HG03066 (cell line): ENCODE measurements at regions not wholly inside any gene's neighbourhood (a gene's known extent, or its start where the extent isn't known, plus 50 kb on each side); places are given as distances from the start of the nearest gene placed in this dataset.
A peak's percentile ranks its signal among the peaks of the same experiment; 100 is the strongest.
"Not testable (repeated sequence)": the region's sequence is repeated elsewhere in the genome, so short reads cannot be mapped to it uniquely, and the experiment has no call there.

Experiments used
- ATAC-seq: cut with Tn5 transposase; IDR thresholded peaks from one replicate; pipeline ENCODE4 v1.9.1; 2021; ENCODE audit warnings: low read depth; ENCODE audit not compliant: unreplicated experiment

DNA sequence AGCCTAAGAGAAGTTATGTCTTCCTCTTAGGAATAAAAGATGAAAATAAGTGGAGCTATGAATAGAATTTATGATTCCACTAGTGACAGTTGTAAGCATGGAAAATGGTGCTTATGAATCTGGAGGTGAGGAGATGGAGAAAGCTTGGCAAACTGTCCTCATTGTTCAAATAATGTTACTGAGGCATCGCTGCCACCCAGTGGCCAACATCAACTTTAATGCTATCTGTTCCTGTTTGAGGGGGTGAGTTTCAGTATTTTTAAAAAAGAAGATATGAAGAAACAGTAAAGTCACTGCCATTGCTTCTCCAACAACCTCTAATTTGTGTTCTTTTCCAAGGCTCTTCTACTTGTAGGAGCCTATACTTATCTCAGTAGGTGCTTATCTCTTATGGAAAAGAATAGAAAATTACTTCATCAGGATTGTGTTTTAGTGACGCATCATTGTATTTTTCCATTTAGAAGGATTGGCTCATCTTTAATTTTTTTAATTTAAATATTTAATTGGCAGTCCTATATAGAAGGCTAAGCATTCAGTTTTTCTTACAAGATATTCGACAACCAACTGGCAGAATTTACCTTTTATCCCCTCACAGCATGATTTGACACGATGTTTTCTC, 260.4 kb upstream of the P2RY1 start:
- ATAC-seq = peak; percentile 72

DNA sequence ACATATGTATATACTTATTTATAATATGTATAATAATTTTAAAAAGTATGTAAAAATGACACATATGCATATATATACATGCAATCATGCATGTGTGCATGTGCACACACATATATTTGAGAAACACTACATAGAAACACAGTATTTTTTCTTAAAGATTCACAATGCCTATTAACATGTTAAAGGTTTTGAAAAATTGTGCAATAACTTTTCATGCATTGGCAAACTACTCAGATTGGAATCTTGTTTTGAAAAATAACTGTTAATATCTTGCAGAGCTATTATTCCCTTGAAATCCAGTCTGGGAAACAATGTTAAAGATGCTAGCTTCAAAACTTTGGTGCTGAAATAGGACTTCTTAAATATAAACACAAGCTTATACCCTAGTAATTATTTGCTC, 256.2 kb upstream of the P2RY1 start:
- ATAC-seq = no peak

DNA sequence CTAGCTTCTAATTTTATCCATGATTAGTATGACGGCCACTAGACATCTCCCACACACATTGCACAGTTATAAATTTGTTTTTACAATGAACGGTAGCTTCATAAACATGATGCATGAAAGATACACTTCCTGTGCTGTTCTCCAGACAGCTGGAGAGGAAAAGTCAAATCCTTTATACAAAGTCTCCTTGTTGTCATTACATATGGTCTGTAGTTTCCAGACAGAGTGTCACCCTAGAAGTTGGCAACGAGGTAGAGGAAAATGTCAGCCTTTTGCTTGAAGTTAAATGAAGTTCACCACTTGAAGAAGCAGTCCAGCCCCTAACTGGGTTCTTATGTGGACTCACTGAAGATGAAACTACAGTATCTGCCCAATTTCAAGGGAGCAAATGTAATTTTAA, 253.0 kb upstream of the P2RY1 start:
- ATAC-seq = no peak

DNA sequence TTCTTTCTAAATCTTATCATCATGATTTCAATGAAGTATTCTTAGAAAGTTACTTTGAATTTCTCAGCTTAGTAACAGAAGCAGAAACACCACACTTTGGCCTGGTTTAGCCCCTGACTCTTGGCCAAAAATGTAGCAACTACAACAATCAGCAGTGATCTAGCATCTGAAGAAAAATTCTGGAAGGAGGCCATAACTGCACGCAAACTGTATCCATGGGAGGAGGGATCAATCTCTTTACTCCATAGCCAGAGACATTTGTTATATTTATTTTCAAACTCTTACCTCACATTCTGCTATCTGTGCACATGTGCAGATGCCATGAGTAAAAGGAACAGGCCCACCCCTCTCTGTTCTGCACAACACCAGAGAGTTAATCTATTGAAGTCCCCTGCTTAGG, 251.0 kb upstream of the P2RY1 start:
- ATAC-seq = no peak

DNA sequence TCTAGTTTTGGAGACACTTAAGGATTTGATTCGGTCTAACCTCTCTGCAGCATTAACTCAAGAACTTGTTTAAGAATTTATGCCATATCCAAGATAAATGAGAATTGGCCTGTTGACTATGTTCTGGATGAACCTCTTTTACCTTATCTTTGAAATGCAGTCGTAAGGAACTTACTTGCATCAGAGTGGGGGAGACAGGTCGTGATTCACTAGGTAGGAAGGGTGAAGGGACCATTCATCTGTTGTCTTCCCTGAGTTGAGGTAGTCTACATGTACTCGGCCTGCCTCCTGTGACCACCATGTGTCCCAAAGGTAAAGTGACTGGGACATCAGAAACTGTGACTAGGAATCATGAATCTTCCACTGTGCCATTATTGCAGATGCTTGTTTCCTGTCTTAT, 248.0 kb upstream of the P2RY1 start:
- ATAC-seq = no peak

DNA sequence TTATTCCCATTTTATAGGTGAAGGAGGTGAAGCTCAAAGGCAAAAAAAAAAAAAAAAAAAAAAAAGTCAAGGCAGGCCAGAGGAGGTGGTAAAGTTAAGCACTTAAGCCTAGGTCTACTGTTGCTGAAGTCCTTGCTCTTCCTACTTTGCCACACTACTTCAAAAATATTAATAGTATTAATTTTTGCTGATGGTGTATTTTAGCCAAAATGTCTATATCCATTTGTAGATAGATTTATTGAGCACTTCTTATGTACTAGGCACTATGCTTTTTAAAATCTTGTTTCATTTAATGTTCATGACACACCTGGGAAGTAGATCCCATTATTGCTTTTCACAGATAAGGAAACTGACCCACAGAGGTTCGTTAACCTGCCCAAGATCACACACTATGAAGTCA, 247.1 kb upstream of the P2RY1 start:
- no peak for ATAC-seq

DNA sequence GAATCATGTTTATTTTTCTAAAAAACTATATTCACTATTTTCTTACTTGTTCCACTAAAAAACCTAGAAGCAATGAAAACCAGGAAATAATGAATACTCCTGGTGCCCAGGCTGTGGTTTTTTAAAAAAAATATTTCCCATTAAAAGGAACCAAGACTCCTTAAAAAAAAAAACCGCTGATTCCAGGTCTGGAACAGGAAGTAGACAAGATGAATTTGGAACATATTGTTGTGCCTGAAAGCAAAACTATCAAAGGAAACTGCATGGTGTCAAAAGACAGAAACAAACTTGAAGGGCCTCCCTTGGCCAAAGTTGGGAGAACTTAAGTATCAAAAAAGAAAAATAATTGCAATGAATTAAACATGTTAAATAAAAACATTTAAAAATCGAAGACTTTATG, 245.3 kb upstream of the P2RY1 start:
- ATAC-seq = no peak

DNA sequence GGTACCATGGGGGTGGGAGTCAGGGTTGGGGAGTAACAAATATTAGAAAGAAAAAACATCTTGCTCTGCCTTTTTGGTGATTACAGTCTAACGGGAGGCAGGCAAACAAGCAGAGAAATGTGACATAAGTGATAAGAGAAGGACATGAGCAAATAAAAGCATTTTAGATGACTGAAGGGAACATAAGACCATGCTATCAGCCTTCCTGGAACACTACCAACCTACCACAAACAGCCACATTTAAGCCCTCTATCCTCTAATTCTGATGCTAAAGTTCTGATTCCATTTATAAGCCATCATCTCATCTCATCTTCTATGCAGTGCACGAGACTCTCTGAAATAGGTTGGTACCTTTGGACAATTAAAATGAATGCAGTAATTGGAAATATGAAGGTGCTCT, 243.4 kb upstream of the P2RY1 start:
- no peak for ATAC-seq

DNA sequence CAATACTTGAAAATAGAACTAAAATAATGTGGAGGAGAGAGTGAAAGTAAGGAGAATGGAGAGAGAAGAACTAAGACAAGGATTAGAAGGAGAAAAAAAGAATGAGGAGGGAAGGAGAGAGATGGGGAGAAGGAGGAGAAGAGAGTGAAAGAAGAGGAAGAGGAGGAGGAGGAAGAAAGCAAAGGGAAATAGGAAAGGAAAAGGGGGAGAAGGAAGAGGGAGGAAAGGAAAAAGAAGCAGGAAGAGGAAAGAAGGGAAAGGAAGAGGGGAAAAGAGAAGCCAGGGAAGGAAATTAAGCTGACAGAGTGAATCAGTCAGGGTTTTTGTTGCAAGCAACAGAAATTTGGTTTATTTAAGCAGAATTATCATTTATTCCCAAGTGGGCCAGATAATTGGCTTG, 241.7 kb upstream of the P2RY1 start:
- no peak for ATAC-seq

DNA sequence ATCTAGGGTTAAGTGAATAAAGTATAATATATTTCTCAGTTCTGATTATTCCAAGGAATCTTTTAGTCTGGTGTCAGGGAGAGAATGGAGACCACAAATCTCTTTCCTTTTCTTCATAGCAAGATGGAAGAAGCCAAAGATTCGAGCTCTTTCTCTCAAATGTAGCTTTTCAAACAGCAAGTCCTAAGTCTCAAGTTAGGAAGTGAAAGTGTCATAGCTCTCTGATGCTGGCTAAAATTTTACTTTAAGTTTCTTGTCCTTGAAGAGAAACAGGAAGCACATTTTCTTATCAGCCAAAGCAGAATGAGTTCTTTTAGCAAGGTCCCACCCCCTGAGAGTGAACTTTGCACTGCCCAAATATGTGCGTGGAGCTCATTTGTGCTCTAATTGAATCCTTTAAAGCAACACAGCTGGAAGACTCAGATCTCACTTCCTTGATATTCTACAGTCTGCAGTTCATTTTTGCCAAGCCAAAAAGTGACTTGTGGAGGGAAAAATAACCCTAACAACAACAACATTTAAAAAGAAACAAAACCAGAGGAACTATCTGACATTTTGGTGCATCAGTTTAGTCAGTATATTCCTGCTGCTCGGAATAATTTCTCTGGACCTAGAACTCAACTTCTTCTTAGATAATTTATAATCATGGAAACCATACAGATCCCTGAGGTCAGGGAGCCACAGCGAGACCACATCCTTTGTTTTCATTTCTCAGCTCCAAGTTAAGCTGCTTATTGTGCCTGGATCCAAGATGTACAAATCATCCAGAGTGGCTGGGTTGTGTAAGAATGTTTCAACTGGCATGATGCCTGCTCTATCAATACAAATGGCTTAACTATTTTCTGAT, 238.7 kb upstream of the P2RY1 start:
- peak; percentile 98 for ATAC-seq

DNA sequence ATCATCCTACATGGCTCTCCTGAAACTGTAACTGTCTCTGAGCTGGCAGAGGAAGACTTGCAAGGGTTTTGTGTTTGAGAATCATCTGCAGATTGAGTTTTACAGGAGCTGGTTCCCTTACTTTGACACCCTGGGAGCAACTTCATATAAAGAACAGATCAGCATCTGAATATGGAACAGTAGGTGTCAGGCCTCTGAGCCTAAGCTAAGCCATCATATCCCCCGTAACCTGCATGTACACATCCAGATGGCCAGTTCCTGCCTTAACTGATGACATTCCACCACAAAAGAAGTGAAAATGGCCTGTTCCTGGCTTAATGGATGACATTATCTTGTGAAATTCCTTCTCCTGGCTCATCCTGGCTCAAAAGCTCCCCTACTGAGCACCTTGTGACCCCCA, 238.1 kb upstream of the P2RY1 start:
- ATAC-seq = not testable (repeated sequence)

DNA sequence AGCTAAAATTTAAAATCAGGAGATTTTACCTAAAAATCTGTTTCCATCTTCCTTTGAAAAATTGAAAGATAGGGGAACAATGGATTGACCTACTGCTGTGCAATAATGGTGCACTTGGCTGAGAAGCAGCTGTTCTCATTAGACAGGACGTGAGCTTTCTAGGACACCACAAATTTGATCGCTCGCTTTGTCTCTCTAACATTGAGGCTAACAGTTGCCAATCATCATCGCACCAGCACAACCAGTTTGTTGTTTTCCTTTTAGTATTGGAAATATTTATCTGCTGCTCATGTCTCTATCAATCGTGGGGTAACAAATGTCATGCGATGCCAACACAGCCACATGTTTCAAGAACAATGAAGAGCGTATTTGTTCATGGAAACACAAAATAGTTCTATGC, 228.8 kb upstream of the P2RY1 start:
- no peak for ATAC-seq

DNA sequence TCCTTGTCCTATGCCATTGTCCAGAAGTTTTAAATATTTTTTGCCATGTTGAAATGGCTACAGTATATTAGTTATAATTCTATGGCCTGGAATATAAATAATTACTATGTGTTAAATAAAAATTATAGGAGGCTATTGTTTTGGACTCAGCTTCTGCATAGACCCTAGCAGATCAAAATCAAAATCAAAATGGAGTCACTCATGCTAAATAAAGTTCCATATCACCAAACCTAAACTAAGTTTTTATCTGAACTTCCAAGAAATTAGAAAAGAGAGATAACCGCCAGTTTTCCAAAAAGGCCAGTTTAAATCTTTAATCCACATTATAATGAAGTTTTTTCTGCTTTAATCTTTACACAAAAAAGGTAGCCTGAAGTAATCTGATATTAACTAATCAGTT, 227.8 kb upstream of the P2RY1 start:
- ATAC-seq = no peak

DNA sequence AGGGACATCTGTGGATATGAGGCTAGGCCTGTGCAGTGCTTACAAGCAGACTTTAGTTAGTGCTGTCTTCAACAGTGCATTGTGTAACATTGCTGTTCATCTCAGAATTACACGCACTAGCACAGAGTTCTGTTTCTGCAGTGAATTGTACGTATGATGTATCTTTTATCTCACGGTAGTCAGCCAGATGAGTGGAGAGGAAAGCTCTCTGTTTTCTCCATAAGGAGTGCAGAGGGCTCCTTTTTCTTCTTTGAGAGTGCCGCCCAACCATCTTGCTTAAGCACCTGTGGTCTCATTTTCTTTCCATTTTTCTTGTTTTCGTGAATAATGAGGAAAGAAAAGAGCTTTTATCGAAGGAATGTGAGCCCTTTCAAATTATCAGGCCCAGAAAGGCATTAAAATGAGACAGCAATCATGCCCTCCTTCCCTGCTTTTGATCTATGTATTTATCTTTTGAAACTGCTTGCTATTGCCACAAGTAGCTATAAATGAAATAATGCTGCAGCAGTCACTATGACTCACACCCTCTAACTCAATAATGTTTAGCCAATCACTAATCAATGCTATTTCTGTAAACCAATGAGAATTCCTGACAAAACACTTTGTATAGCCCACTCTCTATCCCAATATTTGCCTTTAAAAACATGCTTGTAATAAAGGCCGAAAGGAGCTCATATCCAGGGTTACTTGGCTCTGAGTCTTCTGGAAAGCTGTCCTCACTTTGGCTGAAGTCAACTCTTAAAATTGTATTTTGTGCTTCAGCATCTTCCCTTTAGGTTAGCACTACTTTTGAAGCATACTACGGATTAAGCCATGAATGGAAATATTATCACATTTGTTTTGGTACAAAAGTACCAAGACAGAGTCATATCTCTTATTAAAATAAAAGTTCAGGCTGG, 226.0 kb upstream of the P2RY1 start:
- ATAC-seq = no peak

DNA sequence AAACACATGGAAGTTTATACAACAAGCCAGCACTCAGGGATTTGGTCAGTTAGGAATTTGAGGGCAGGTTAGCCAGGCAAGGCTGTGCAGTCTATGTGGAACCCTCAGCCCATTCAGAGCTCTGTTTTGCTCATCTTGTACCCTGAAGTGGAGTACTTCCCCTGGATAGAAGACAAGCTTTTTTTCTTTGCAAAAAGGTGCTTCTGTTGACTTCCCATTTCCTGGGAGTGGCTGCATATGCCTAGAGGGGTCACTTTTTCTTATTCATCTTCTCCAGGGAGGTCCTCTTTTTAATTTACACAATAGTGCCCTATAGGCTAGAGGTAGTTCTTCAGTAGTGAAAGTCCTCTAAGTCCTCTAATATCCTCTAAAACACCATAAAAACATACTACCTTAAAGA, 225.0 kb upstream of the P2RY1 start:
- no peak for ATAC-seq

DNA sequence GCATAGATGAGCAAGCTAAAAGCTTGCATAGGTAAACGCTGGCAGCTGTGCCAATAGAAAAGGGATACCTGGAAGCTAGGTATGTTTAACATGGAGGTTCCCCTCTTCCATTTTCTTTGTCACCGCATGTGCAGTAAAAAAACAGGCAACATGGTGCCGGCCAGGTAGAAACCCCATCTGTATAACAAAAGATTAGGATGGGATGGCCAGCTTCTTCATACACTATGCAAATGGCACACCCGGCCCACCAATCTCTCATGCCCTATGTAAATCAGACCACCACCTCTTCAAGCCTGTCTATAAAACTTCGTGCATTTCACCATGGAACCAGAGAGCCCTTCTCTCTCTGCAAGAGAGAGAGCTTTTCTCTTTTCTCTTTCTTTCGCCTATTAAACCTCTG, 224.3 kb upstream of the P2RY1 start:
- ATAC-seq = no peak

DNA sequence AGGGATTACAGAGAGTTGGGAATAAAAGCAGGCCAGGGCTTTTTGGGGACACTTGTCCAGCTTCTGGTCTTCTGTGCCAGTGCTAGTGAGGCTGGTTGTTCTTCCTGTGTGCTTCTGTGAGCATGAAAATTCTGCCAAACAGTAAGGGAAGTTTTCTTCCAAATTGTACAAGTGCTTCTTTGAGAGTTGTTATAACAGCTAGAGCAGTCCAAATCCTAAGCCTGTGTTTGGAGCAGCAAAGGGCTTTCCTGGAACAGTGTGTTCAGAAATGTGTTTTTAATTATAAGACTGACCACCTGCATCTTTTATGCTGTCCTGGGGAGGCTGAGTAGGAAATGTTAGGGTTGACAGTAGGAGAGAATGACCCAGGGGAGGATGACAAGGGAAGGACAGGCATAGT, 223.0 kb upstream of the P2RY1 start:
- no peak for ATAC-seq

DNA sequence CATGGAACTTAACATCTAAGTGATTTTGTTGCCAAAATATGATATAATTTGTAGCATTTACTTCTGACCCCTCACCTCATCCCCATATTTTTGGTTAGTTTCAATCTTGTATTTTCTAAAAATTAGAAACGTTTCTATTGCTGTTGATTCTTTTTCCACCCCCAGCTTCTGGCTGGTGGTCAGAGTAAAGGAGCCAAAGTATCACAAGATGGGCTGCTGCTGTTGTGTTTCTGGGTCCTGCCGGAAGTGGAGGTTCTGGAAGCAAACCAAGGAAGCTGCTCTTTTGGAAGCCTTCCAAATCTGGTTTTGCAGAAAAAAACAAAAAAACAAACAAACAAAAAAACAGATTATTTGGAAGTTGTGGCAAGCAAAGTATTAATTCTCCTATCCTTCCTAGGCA, 221.1 kb upstream of the P2RY1 start:
- ATAC-seq = no peak

DNA sequence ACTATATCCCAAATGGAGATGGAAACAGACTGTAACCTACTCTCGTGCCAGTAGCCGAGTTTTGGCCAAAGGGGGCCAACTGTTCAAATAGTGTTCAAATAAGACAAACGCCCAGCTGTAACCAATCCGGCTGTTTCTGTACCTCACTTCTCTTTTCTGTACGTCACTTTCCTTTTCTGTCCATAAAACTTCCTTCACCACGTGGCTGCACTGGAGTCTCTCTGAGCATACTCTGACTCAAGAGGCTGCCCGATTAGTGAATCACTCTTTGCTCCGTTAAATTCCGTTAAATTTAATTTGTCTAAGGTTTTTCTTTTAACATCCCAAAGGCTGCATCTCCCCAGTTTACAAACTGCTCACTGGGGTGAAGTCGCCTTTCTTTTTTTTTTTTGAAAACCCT, 219.2 kb upstream of the P2RY1 start:
- no peak for ATAC-seq

DNA sequence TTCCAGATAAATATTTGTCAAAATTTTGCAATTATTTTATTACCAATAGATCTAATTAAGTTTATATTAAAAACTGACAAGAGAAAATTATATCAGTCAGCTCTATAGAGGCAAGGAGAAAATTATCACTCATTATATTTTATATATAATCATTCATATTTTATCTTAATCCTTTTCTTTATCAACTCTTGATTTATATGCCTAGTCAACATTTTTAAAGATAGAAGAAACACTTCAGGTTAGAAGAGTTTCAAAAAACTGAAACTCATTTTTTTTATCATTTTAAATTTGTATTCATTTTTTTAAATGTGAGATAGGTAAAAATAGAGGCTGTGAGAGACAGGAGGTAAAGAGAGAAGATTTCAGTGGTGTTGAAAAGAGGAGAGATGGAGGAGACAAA, 217.3 kb upstream of the P2RY1 start:
- ATAC-seq = no peak

DNA sequence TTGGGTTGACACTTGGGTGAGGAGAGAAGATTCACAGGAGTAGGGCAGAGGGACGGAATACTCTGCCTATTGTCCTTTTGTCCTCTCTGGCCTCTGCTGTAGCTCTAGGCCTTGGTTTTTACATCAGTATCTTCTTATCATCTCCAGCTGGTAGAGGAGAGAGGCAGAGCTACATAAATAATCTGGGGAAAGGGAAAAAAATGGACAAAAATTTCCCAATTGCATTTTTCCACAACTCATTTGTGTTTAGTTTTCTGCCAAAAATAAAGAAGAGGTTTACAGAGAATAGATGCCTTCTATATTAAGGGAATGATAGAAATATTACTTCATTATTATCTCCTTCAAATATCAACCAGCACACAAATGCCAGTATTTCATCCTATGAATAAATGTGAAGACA, 216.4 kb upstream of the P2RY1 start:
- no peak for ATAC-seq
